LNCAP (cell line): ENCODE measurements at regions not wholly inside any gene's neighbourhood (a gene's known extent, or its start where the extent isn't known, plus 50 kb on each side); places are given as distances from the start of the nearest gene placed in this dataset.

Experiments used
- TF ChIP-seq, protein P1 (sequence below): fragments of 450-650 bp; IDR thresholded peaks from 2 replicates; pipeline ENCODE4 v1.5.1; 2017; ENCODE audit warnings: mild to moderate bottlenecking

- TF ChIP-seq, protein P1, sequence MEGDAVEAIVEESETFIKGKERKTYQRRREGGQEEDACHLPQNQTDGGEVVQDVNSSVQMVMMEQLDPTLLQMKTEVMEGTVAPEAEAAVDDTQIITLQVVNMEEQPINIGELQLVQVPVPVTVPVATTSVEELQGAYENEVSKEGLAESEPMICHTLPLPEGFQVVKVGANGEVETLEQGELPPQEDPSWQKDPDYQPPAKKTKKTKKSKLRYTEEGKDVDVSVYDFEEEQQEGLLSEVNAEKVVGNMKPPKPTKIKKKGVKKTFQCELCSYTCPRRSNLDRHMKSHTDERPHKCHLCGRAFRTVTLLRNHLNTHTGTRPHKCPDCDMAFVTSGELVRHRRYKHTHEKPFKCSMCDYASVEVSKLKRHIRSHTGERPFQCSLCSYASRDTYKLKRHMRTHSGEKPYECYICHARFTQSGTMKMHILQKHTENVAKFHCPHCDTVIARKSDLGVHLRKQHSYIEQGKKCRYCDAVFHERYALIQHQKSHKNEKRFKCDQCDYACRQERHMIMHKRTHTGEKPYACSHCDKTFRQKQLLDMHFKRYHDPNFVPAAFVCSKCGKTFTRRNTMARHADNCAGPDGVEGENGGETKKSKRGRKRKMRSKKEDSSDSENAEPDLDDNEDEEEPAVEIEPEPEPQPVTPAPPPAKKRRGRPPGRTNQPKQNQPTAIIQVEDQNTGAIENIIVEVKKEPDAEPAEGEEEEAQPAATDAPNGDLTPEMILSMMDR = no peak
Measured at GRCh38 chr5:19233573-19233972, 754.4 kb downstream of the CDH18 start.

DNA sequence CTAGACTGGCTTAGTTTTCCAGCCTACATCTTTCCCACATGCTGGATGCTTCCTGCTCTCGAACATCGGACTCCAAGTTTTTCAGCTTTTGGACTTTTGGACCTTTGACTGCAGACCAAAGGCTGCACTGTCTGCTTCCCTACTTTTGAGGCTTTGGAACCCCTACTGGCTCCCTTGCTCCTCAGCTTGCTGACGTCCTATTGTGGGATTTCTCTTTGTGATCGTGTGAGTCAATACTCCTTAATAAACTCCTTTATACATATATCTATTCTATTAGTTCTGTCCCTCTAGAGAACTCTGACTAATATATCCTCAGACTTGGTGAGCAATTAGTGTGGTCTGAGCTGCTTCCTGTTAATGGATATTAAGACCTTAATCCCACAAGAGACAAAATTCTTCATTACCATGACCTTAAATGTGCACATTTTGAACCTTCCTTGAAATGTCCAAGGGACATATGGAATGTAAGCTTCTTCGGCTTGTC, 752.9 kb downstream of the CDH18 start:
- TF ChIP-seq, protein P1 = no peak

GRCh38 chr5:19240170-19240569, 747.8 kb downstream of the CDH18 start:
- TF ChIP-seq, protein P1 = no peak

DNA sequence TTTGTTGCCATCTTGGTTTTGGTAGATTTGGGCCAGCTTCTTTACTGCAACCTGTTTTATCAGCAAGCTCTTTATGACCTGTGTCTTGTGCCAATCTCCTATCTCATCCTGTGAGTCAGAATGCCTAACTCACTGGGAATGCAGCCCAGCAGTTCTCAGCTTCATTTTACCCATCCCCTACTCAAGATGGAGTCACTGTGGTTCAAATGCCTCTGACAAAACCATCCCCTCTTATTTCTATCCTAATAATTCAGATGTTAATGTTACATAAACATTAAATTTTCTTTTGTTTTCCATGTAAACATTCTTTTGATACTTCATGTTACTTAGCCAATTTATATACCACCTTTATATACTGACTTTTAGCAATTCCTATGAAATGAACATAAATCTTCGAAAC, 746.3 kb downstream of the CDH18 start:
- TF ChIP-seq, protein P1 = no peak

GRCh38 chr5:19247302-19247701, 740.7 kb downstream of the CDH18 start:
- TF ChIP-seq, protein P1 = no peak

DNA sequence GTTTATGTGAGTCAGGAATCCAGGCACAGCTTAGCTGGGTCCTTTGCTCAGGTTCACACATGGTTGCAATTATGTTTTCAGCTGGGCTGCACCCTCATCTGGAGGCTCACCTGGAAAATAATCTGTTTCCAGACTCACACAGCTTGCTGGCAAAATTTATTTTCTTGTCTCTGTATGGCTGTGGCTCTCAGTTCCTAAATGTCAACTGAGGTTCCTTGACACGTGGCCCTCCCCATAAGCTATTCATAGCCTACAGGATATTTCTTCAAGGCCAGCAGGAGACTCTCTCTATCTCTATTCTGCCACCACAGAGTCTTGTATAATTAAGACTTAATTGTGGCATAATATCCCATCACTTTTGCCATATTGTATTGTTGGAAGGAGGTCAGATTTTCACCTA, 732.0 kb downstream of the CDH18 start:
- TF ChIP-seq, protein P1 = no peak

GRCh38 chr5:19258686-19259085, 729.3 kb downstream of the CDH18 start:
- TF ChIP-seq, protein P1 = no peak

GRCh38 chr5:19261879-19262278, 726.1 kb downstream of the CDH18 start:
- TF ChIP-seq, protein P1 = no peak
